Endothelial cell of umbilical vein (primary cell): ENCODE measurements at regions not wholly inside any gene's neighbourhood (a gene's known extent, or its start where the extent isn't known, plus 50 kb on each side); places are given as distances from the start of the nearest gene placed in this dataset.
A peak's percentile ranks its signal among the peaks of the same experiment; 100 is the strongest.

Source experiments
- BruUV-seq: library from RNA; stranded (reverse); fragments of 400-500 nt; replicated peaks from 2 replicates; lab custom pipeline; 2021; lab: Mats Ljungman, UMichigan
- CTCF ChIA-PET: fragments of 300-600, 350-600 bp; sonication (Branson Sonifier 250); formaldehyde crosslinking; loops from one replicate; lab custom pipeline; 2021; ENCODE audit warnings: antibody characterized with exemption, inconsistent platforms; lab: Charles Lee
- POLR2A ChIA-PET: fragments of 300-600, 350-600 bp; sonication (Branson Sonifier 250); formaldehyde crosslinking; loops from one replicate; lab custom pipeline; 2021; ENCODE audit warnings: antibody characterized with exemption, inconsistent platforms; lab: Charles Lee
- DNase-seq: peaks from one replicate; pipeline ENCODE4 v3.0.0-alpha.2; 2011; ENCODE audit warnings: low read depth, low spot score
- FAIRE-seq: peaks from 2 replicates; lab custom pipeline; 2011; peaks lifted over from hg19 to GRCh38; lab: Jason Lieb, UNC
- H2AFZ ChIP-seq: 2 replicates; pipeline ENCODE4 v1.6.0; 2012; ENCODE audit warnings: low read depth, low read length, control low read depth, inconsistent platforms
- H3K27ac ChIP-seq: 2 replicates; pipeline ENCODE4 v1.5.1; 2011; ENCODE audit warnings: low read depth, mild to moderate bottlenecking, control low read depth, low read length, moderate library complexity; ENCODE audit not compliant: insufficient read depth
- H3K27me3 ChIP-seq, 2 experiments: 2 replicates each; pipeline versions ENCODE4 v1.6.0 to v1.6.1; 2011; ENCODE audit warnings: low read length in 2 of 2, mixed read lengths in 1 of 2; ENCODE audit not compliant: control insufficient read depth in 2 of 2, insufficient read depth in 2 of 2
- H3K36me3 ChIP-seq, 2 experiments: 2 replicates in 1 of 2; 3 replicates in 1 of 2; pipeline ENCODE4 v1.5.1; 2011; ENCODE audit warnings: low read length in 2 of 2, mild to moderate bottlenecking in 1 of 2, moderate library complexity in 1 of 2; ENCODE audit not compliant: control insufficient read depth in 2 of 2, insufficient read depth in 2 of 2; ENCODE audit errors: extremely low read depth in 1 of 2
- H3K4me1 ChIP-seq: 3 replicates; pipeline ENCODE4 v1.5.1; 2011; ENCODE audit warnings: mild to moderate bottlenecking, low read length; ENCODE audit not compliant: control insufficient read depth, insufficient read depth; ENCODE audit errors: extremely low read depth
- H3K4me2 ChIP-seq: 2 replicates; pipeline ENCODE4 v1.6.1; 2011; ENCODE audit warnings: low read length, control low read depth, mixed read lengths; ENCODE audit not compliant: insufficient read depth
- H3K4me3 ChIP-seq, 3 experiments: fragments of 200-600 bp in 1 of 3; sonication (generic), shearing (Covaris generic) in 1 of 3; replicated peaks in 1 of 3; 2 replicates each; pipeline ENCODE4 v1.5.1; 2011 to 2016; ENCODE audit warnings: control low read depth in 3 of 3, low read length in 3 of 3, mild to moderate bottlenecking in 2 of 3, inconsistent platforms in 1 of 3, low read depth in 1 of 3, moderate library complexity in 1 of 3; ENCODE audit not compliant: insufficient read depth in 1 of 3
- H3K79me2 ChIP-seq: 2 replicates; pipeline ENCODE4 v1.6.0; 2012; ENCODE audit warnings: low read length, inconsistent platforms; ENCODE audit not compliant: control insufficient read depth, insufficient read depth
- H3K9ac ChIP-seq: replicated peaks from 2 replicates; pipeline ENCODE3; 2011; ENCODE audit warnings: low read length, control low read depth; ENCODE audit not compliant: insufficient read depth; ENCODE audit errors: extremely low read depth
- H3K9me1 ChIP-seq: replicated peaks from 3 replicates; pipeline ENCODE4 v1.6.0; 2011; ENCODE audit warnings: mild to moderate bottlenecking, low read length; ENCODE audit not compliant: control insufficient read depth, insufficient read depth; ENCODE audit errors: extremely low read depth
- H3K9me3 ChIP-seq: replicated peaks from 2 replicates; pipeline ENCODE4 v1.5.1; 2012; ENCODE audit warnings: low read length, inconsistent platforms; ENCODE audit not compliant: control insufficient read depth, insufficient read depth
- H4K20me1 ChIP-seq: replicated peaks from 2 replicates; pipeline ENCODE3; 2011; ENCODE audit warnings: mild to moderate bottlenecking, low read length; ENCODE audit not compliant: control insufficient read depth, insufficient read depth; ENCODE audit errors: extremely low read depth
- EZH2 ChIP-seq: IDR thresholded peaks from 2 replicates; pipeline ENCODE4 v1.6.1; 2012; ENCODE audit warnings: borderline replicate concordance, low read depth, mild to moderate bottlenecking, moderate library complexity, low read length, inconsistent platforms; ENCODE audit not compliant: severe bottlenecking
- FOS ChIP-seq: IDR thresholded peaks from 2 replicates; pipeline ENCODE4 v1.6.1; 2011; ENCODE audit warnings: mild to moderate bottlenecking, low read length, moderate library complexity, borderline replicate concordance; ENCODE audit not compliant: insufficient read depth
- GATA2 ChIP-seq: IDR thresholded peaks from 2 replicates; pipeline ENCODE4 v1.7.0; 2011; ENCODE audit warnings: low read depth, mild to moderate bottlenecking, moderate library complexity, mixed read lengths, low read length; ENCODE audit not compliant: insufficient read length, insufficient read depth
- JUN ChIP-seq: IDR thresholded peaks from 2 replicates; pipeline ENCODE4 v1.6.1; 2011; ENCODE audit warnings: borderline replicate concordance, low read depth; ENCODE audit not compliant: insufficient read length, insufficient read depth
- MYC ChIP-seq: IDR thresholded peaks from one replicate; pipeline ENCODE4 v1.6.1; 2011; ENCODE audit warnings: mild to moderate bottlenecking, low read depth, low read length
- dilution Hi-C: fragments of 300-500 bp; cut with MboI; formaldehyde crosslinking; loops from one replicate; pipeline ENCODE4 v1.15.0; 2019; ENCODE audit warnings: low sequenced_read_pairs; ENCODE audit not compliant: extremely low pct_ligation_motif_present
- intact Hi-C: fragments of 100-400 bp; cut with micrococcal nuclease; formaldehyde crosslinking; loops from one replicate; pipeline ENCODE4 v1.10.0; 2022
- TF ChIP-seq, protein P1 (sequence below): IDR thresholded peaks from 2 replicates; pipeline ENCODE4 v1.6.1; 2011; ENCODE audit not compliant: insufficient read depth, insufficient read length

GRCh38 chrX:13428053-13428786, 108.4 kb upstream of the ATXN3L start:
- Histone ChIP-seq H3K9ac (peak overlapping the region; percentile 63), H3K4me3 (no peak overlapping the region), H4K20me1 (no peaks in the 10 kb centered on the region), H3K9me1 (no peaks in the 10 kb centered on the region), H3K27ac (peak overlapping the region; percentile 68), H2AFZ (peak overlapping the region; percentile 5), H3K27me3 (no peaks in the 10 kb centered on the region), H3K79me2 (no peaks in the 10 kb centered on the region), H3K4me2 (peak overlapping the region; percentile 55), H3K36me3 (no peaks in the 10 kb centered on the region), H3K9me3 (no peaks in the 10 kb centered on the region), H3K4me1 (peaks cover 30% of the 10 kb centered on the region)
- peak; percentile 76 for DNase-seq
- TSS peak; percentile 30 for BruUV-seq
- ChIA-PET CTCF (interaction anchor here (1.4 to 1.9 kb wide), 3 partner anchors 10 to 481 kb away, joined by 4 to 5 read pairs (median 4); no protein-coding TSS in a partner anchor), POLR2A (interaction anchor here (0.9 kb wide), 1 partner anchor 450 kb away, joined by 3 read pairs; no protein-coding TSS in a partner anchor)
- TF ChIP-seq GATA2 (peak; percentile 73), FOS (peak; percentile 93), JUN (peak; percentile 86), EZH2 (no peak)
- intact Hi-C loops (loop anchor here (1.0 to 5.0 kb wide), 3 partner anchors 29 to 450 kb away; no protein-coding TSS in a partner anchor), dilution Hi-C loops (no loop called here)
- FAIRE-seq: peak; percentile 88

- H3K27ac ChIP-seq: peak overlapping the region; percentile 68
- DNase-seq: peak; percentile 1
- FAIRE-seq: no peak
- dilution Hi-C loops (no loop called here), intact Hi-C loops (loop anchor here (1.0 to 5.0 kb wide), 3 partner anchors 29 to 449 kb away; no protein-coding TSS in a partner anchor)
- no peaks in the 10 kb centered on the region for H4K20me1 ChIP-seq
- POLR2A ChIA-PET: no interaction called here
- H3K4me1 ChIP-seq: peaks cover 26% of the 10 kb centered on the region
- TF ChIP-seq, protein P1, sequence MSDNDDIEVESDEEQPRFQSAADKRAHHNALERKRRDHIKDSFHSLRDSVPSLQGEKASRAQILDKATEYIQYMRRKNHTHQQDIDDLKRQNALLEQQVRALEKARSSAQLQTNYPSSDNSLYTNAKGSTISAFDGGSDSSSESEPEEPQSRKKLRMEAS: no peak
- TF ChIP-seq MYC: no peak
- H3K9ac ChIP-seq: peak overlapping the region; percentile 51
- H3K9me1 ChIP-seq: no peaks in the 10 kb centered on the region
- no peaks in the 10 kb centered on the region for H3K79me2 ChIP-seq
- H3K9me3 ChIP-seq: no peaks in the 10 kb centered on the region
- peak overlapping the region; percentile 51 for H2AFZ ChIP-seq
- H3K4me3 ChIP-seq: no peak overlapping the region
- H3K4me2 ChIP-seq: peak overlapping the region; percentile 55
- no peaks in the 10 kb centered on the region for H3K36me3 ChIP-seq
- BruUV-seq: no TSS peak
- H3K27me3 ChIP-seq: no peaks in the 10 kb centered on the region
- CTCF ChIA-PET: interaction anchor here (1.4 to 1.9 kb wide), 3 partner anchors 9 to 481 kb away, joined by 4 to 5 read pairs (median 4); no protein-coding TSS in a partner anchor
These were observed 107.7 kb upstream of the ATXN3L start for GRCh38 chrX:13427441-13428052.
